HEK293 (cell line): ENCODE measurements at regions not wholly inside any gene's neighbourhood (a gene's known extent, or its start where the extent isn't known, plus 50 kb on each side); places are given as distances from the start of the nearest gene placed in this dataset.

Experiments
- CTCF ChIA-PET: fragments of 350-600 bp; formaldehyde crosslinking; extraction: SDS; loops from one replicate; lab custom pipeline; 2021; ENCODE audit warnings: antibody characterized with exemption; lab: Yijun Ruan, JAX
- POLR2A ChIA-PET: fragments of 300-600 bp; formaldehyde crosslinking; extraction: SDS; loops from one replicate; lab custom pipeline; 2020; ENCODE audit warnings: antibody characterized with exemption, inconsistent platforms; lab: Yijun Ruan, JAX
- H3K27ac ChIP-seq: fragments of 200-500 bp; sonication (Bioruptor generic); 2 replicates; pipeline ENCODE4 v1.5.1; 2014; ENCODE audit warnings: low read depth, low read length, control low read depth, inconsistent platforms; ENCODE audit errors: extremely low read depth
- H3K36me3 ChIP-seq, 2 experiments: fragments of 200-500 bp in 1 of 2; sonication (Bioruptor generic) in 1 of 2; 1 replicate in 1 of 2; 2 replicates in 1 of 2; pipeline ENCODE4 v1.5.1; 2014 to 2017; ENCODE audit warnings: inconsistent platforms in 2 of 2, low read length in 2 of 2; ENCODE audit not compliant: control insufficient read depth in 2 of 2, insufficient read depth in 1 of 2
- H3K4me1 ChIP-seq: fragments of 200-500 bp; sonication (Bioruptor generic); 2 replicates; pipeline ENCODE4 v1.5.1; 2014; ENCODE audit warnings: mild to moderate bottlenecking, low read length, inconsistent platforms; ENCODE audit not compliant: control insufficient read depth, insufficient read depth
- H3K4me3 ChIP-seq: 2 replicates; pipeline ENCODE4 v1.5.1; 2011; ENCODE audit warnings: low read depth, mild to moderate bottlenecking, control low read depth, low read length, moderate library complexity
- H3K9me3 ChIP-seq: fragments of 200-500 bp; sonication (Bioruptor generic); 2 replicates; pipeline ENCODE4 v1.5.1; 2014; ENCODE audit warnings: low read depth, low read length, inconsistent platforms; ENCODE audit not compliant: control insufficient read depth, insufficient read depth
- BCL11B ChIP-seq: fragments of 450-650 bp; formaldehyde crosslinking; IDR thresholded peaks from 2 replicates; pipeline ENCODE4 v1.5.1; 2016; ENCODE audit warnings: low read depth, missing biosample characterization, missing genetic modification characterization
- FEZF1 ChIP-seq: fragments of 450-650 bp; formaldehyde crosslinking; IDR thresholded peaks from 2 replicates; pipeline ENCODE4 v1.5.1; 2016; ENCODE audit warnings: missing biosample characterization, missing genetic modification characterization
- GLIS1 ChIP-seq: fragments of 450-650 bp; formaldehyde crosslinking; IDR thresholded peaks from 2 replicates; pipeline ENCODE4 v1.5.1; 2016; ENCODE audit warnings: missing biosample characterization, missing genetic modification characterization
- HOXC10 ChIP-seq: sonication (generic); formaldehyde crosslinking; IDR thresholded peaks from 2 replicates; pipeline ENCODE4 v1.8.1; 2023; ENCODE audit warnings: mild to moderate bottlenecking, missing genetic modification reagents
- KLF9 ChIP-seq: fragments of 450-650 bp; formaldehyde crosslinking; IDR thresholded peaks from 2 replicates; pipeline ENCODE4 v1.5.1; 2016; ENCODE audit warnings: missing biosample characterization, missing genetic modification characterization, low read depth
- SETDB1 ChIP-seq: IDR thresholded peaks from one replicate; pipeline ENCODE4 v1.6.1; 2017; ENCODE audit warnings: mild to moderate bottlenecking, low read length, moderate library complexity, mixed read lengths; ENCODE audit not compliant: insufficient read length
- ZNF19 ChIP-seq: fragments of 450-650 bp; formaldehyde crosslinking; IDR thresholded peaks from 2 replicates; pipeline ENCODE4; 2016; ENCODE audit warnings: missing biosample characterization, missing genetic modification characterization, low read depth
- ZNF202 ChIP-seq: fragments of 450-650 bp; formaldehyde crosslinking; IDR thresholded peaks from 2 replicates; pipeline ENCODE4 v1.5.1; 2016; ENCODE audit warnings: missing biosample characterization, missing genetic modification characterization, borderline replicate concordance
- ZNF239 ChIP-seq: fragments of 450-650 bp; formaldehyde crosslinking; IDR thresholded peaks from 2 replicates; pipeline ENCODE4 v1.5.1; 2016; ENCODE audit warnings: missing biosample characterization, missing genetic modification characterization
- ZNF24 ChIP-seq: fragments of 450-650 bp; formaldehyde crosslinking; IDR thresholded peaks from 2 replicates; pipeline ENCODE4 v1.5.1; 2016; ENCODE audit warnings: missing biosample characterization, missing genetic modification characterization
- ZNF248 ChIP-seq: fragments of 450-650 bp; formaldehyde crosslinking; IDR thresholded peaks from 2 replicates; pipeline ENCODE4 v1.5.1; 2017; ENCODE audit warnings: missing biosample characterization, missing genetic modification characterization
- ZNF335 ChIP-seq: fragments of 450-650 bp; formaldehyde crosslinking; conservative IDR thresholded peaks from 2 replicates; pipeline ENCODE4 v1.5.1; 2016; ENCODE audit warnings: missing biosample characterization, missing genetic modification characterization
- ZNF529 ChIP-seq: fragments of 450-650 bp; formaldehyde crosslinking; IDR thresholded peaks from 2 replicates; pipeline ENCODE4 v1.5.1; 2017; ENCODE audit warnings: missing genetic modification characterization, missing biosample characterization; ENCODE audit not compliant: insufficient replicate concordance
- ZNF660 ChIP-seq: fragments of 450-650 bp; IDR thresholded peaks from 2 replicates; pipeline ENCODE4 v1.5.1; 2018; ENCODE audit warnings: missing biosample characterization, mild to moderate bottlenecking, missing genetic modification characterization
- ZNF664 ChIP-seq: fragments of 450-650 bp; formaldehyde crosslinking; IDR thresholded peaks from 2 replicates; pipeline ENCODE4 v1.5.1; 2016; ENCODE audit warnings: missing biosample characterization, missing genetic modification characterization
- ZNF777 ChIP-seq: fragments of 450-650 bp; formaldehyde crosslinking; IDR thresholded peaks from 2 replicates; pipeline ENCODE4 v1.5.1; 2017; ENCODE audit warnings: missing biosample characterization, missing genetic modification characterization, borderline replicate concordance
- ZNF785 ChIP-seq: fragments of 450-650 bp; formaldehyde crosslinking; IDR thresholded peaks from 2 replicates; pipeline ENCODE4 v1.5.1; 2016; ENCODE audit warnings: missing biosample characterization, missing genetic modification characterization
- TF ChIP-seq, protein P1 (sequence below): fragments of 450-650 bp; formaldehyde crosslinking; IDR thresholded peaks from 2 replicates; pipeline ENCODE4 v1.5.1; 2017; ENCODE audit warnings: missing biosample characterization, missing genetic modification characterization
- TF ChIP-seq, protein P2 (sequence below): fragments of 450-650 bp; formaldehyde crosslinking; IDR thresholded peaks from 2 replicates; pipeline ENCODE4 v1.5.1; 2016; ENCODE audit warnings: missing biosample characterization, missing genetic modification characterization
- TF ChIP-seq, protein P3 (sequence below): fragments of 450-650 bp; formaldehyde crosslinking; IDR thresholded peaks from 2 replicates; pipeline ENCODE4 v1.5.1; 2017; ENCODE audit warnings: missing biosample characterization, missing genetic modification characterization
- TF ChIP-seq, protein P4 (sequence below): fragments of 450-650 bp; formaldehyde crosslinking; IDR thresholded peaks from 2 replicates; pipeline ENCODE4 v1.5.1; 2016; ENCODE audit warnings: missing biosample characterization, missing genetic modification characterization

DNA sequence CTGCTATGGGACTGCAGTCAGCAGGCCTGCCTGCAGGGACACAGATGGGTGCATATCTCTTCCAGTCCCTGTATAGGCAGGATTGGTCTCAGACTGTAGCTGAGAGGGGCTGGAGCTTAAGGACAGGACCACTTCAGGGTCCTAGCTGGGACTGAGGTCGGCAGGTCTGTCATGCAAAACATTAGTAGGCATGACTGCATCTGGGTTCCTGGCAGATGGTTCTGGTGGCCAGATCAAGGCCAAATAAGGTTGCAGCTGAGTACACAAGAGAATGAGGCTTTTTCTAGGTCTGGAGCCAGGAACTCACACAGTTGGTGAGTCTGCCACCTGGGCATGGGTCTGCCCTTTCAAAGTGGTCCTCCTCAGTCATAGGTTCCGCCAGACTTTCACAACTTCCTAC is 155.8 kb downstream of the TPH2 start (continued):
- TF ChIP-seq, protein P1, sequence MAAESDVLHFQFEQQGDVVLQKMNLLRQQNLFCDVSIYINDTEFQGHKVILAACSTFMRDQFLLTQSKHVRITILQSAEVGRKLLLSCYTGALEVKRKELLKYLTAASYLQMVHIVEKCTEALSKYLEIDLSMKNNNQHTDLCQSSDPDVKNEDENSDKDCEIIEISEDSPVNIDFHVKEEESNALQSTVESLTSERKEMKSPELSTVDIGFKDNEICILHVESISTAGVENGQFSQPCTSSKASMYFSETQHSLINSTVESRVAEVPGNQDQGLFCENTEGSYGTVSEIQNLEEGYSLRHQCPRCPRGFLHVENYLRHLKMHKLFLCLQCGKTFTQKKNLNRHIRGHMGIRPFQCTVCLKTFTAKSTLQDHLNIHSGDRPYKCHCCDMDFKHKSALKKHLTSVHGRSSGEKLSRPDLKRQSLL (tag by site-specific recombination) = no peak
- no peak for TF ChIP-seq ZNF664 (tag by site-specific recombination)
- no peak for TF ChIP-seq HOXC10 (CRISPR knock-in tag)
- TF ChIP-seq, protein P2, sequence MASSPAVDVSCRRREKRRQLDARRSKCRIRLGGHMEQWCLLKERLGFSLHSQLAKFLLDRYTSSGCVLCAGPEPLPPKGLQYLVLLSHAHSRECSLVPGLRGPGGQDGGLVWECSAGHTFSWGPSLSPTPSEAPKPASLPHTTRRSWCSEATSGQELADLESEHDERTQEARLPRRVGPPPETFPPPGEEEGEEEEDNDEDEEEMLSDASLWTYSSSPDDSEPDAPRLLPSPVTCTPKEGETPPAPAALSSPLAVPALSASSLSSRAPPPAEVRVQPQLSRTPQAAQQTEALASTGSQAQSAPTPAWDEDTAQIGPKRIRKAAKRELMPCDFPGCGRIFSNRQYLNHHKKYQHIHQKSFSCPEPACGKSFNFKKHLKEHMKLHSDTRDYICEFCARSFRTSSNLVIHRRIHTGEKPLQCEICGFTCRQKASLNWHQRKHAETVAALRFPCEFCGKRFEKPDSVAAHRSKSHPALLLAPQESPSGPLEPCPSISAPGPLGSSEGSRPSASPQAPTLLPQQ (tag by site-specific recombination) = no peak
- TF ChIP-seq, protein P3, sequence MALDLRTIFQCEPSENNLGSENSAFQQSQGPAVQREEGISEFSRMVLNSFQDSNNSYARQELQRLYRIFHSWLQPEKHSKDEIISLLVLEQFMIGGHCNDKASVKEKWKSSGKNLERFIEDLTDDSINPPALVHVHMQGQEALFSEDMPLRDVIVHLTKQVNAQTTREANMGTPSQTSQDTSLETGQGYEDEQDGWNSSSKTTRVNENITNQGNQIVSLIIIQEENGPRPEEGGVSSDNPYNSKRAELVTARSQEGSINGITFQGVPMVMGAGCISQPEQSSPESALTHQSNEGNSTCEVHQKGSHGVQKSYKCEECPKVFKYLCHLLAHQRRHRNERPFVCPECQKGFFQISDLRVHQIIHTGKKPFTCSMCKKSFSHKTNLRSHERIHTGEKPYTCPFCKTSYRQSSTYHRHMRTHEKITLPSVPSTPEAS (tag by site-specific recombination) = no peak

DNA sequence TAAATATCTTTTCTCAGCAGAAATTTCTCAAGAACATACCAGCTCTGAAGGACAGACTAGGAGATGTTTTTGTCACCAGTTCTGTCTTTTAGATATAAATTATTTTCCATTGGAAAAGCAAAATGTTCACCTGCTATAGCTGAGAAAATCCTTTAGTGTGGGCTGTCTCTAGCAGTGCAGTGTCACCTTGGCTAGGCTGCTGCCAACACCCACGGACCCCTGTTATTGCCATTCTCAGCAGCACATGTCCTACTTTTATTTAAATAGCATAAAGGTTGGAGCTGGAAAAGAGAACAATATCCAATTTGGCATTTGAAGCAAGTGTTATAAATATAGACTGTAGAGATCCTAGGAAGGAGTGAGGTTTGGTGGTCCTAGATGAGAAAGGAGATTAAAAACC is 156.4 kb downstream of the TPH2 start:
- no peak overlapping the region for H3K4me3 ChIP-seq
- POLR2A ChIA-PET = no interaction called here
- no peaks in the 10 kb centered on the region for H3K9me3 ChIP-seq
- H3K36me3 ChIP-seq = no peaks in the 10 kb centered on the region
- CTCF ChIA-PET = interaction anchor here (0.5 kb wide), 1 partner anchor 62 kb away, joined by 4 read pairs; no protein-coding TSS in a partner anchor
- no peak for TF ChIP-seq ZNF239 (tag by site-specific recombination)
- no peak for TF ChIP-seq KLF9 (tag by site-specific recombination)
- no peak for TF ChIP-seq ZNF248 (tag by site-specific recombination)
- TF ChIP-seq, protein P2 (tag by site-specific recombination) = no peak
- no peak for TF ChIP-seq ZNF785 (tag by site-specific recombination)
- TF ChIP-seq ZNF202 (tag by site-specific recombination) = no peak
- TF ChIP-seq ZNF777 = no peak
- TF ChIP-seq GLIS1 (tag by site-specific recombination) = no peak
- TF ChIP-seq ZNF660 = no peak
- TF ChIP-seq ZNF529 = no peak
- no peak for TF ChIP-seq SETDB1
- no peak for TF ChIP-seq FEZF1 (tag by site-specific recombination)
- TF ChIP-seq, protein P4, sequence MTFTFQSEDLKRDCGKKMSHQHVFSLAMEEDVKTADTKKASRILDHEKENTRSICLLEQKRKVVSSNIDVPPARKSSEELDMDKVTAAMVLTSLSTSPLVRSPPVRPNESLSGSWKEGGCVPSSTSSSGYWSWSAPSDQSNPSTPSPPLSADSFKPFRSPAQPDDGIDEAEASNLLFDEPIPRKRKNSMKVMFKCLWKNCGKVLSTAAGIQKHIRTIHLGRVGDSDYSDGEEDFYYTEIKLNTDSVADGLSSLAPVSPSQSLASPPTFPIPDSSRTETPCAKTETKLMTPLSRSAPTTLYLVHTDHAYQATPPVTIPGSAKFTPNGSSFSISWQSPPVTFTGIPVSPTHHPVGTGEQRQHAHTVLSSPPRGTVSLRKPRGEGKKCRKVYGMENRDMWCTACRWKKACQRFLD (tag by site-specific recombination) = no peak
- no peak for TF ChIP-seq BCL11B (tag by site-specific recombination)
- TF ChIP-seq ZNF335 (tag by site-specific recombination) = no peak
- TF ChIP-seq ZNF24 (tag by site-specific recombination) = no peak
- TF ChIP-seq ZNF19 (tag by site-specific recombination) = no peak
- no peak overlapping the region for H3K27ac ChIP-seq
- no peaks in the 10 kb centered on the region for H3K4me1 ChIP-seq
